ENCODE measurements at regions not wholly inside any gene's neighbourhood (a gene's known extent, or its start where the extent isn't known, plus 50 kb on each side); places are given as distances from the start of the nearest gene placed in this dataset.

DNA sequence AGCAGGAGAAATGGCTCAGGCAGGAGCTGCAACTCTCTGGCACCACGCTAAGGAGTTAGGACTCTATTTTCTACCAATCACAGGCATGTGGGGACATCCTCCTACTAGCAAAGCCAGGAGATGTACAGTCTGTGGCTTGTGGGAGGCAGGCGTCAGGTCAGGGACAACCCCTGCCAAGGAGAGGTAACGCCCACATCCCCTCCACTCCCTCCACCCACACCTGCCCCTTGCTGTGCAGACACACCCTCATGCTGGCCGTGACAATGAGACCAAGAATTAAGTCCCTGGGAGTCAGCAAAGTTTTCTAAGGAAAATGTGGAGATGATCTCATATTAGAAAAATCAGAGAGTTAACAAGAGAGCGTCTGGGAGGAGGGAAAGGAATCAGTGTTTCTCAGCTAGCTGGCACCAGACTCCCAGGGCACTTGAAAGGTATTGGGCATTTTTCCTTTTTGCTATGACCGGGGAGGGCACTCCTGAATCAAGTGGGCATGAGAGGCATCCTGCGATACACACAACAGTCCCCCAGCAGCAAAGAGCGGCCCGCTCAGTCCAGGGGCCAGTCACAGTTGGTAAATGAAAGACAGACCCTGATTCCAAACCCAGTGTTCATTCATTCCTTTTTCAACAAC lies 87.3 kb upstream of the RPL38 start:
- TF ChIP-seq CTCF (IDR thresholded peaks at IDR 0.05), result no peak
- no peak for TF ChIP-seq SIN3A (IDR thresholded peaks at IDR 0.05; ENCODE audit: borderline replicate concordance, insufficient read depth, low read depth, low read length)
- no peak for TF ChIP-seq POLR2AphosphoS5 (IDR thresholded peaks at IDR 0.05; ENCODE audit: low read depth, low read length)
- TF ChIP-seq REST (IDR thresholded peaks at IDR 0.05; ENCODE audit: insufficient read depth in 1 of 2, low read depth in 2 of 2, low read length in 1 of 2), result no peak

Data from Panc1 (cell line).